ENCODE measurements at regions not wholly inside any gene's neighbourhood (a gene's known extent, or its start where the extent isn't known, plus 50 kb on each side); places are given as distances from the start of the nearest gene placed in this dataset.

- Mint-ChIP-seq H3K36me3 (peaks cover 0 to 8% (median 0%) of the 10 kb centered on the region in 5 donors), H3K9me3 (peaks cover 0 to 16% (median 3%) of the 10 kb centered on the region in 11 donors), H3K27ac (peak overlapping the region in 1 of 9 donors; percentile 49), H3K4me3 (peak overlapping the region in 6 of 10 donors; percentile 9 to 37 (median 27)), H3K27me3 (no peaks in the 10 kb centered on the region), H3K4me1 (peaks cover 10 to 20% (median 14%) of the 10 kb centered on the region in 7 donors)
- Histone ChIP-seq H3K4me1 (ENCODE audit: control insufficient read depth in 2 of 2, insufficient read depth in 2 of 2, low read length in 2 of 2) (peaks cover 0 to 6% of the 10 kb centered on the region in 2 donors), H3K4me3 (ENCODE audit: low read length) (no peak overlapping the region), H3K27ac (ENCODE audit: low read depth, low read length) (no peak overlapping the region), H3K36me3 (ENCODE audit: control insufficient read depth in 2 of 3, insufficient read depth in 3 of 3, low read length in 3 of 3) (no peaks in the 10 kb centered on the region), H3K9me3 (ENCODE audit: control insufficient read depth in 2 of 3, low read length in 3 of 3) (no peaks in the 10 kb centered on the region), H3K27me3 (ENCODE audit: control insufficient read depth in 2 of 2, insufficient read depth in 2 of 2, low read length in 2 of 2) (no peaks in the 10 kb centered on the region)
- POLR2A ChIA-PET, result interaction anchor here (0.5 to 1.9 kb wide), 7 partner anchors 11 to 207 kb away, joined by 3 to 8 read pairs (median 4); no protein-coding TSS in a partner anchor
- ATAC-seq, result no peak
- no peak for DNase-seq
- intact Hi-C loops (cut with micrococcal nuclease), result loop anchor here in 1 of 2 donors (2.0 kb wide), 1 partner anchor 24 kb away; no protein-coding TSS in a partner anchor
- CTCF ChIA-PET, result interaction anchor here (1.3 kb wide), 1 partner anchor 241 kb away, joined by 3 read pairs; no protein-coding TSS in a partner anchor
These were observed 122.0 kb downstream of the KLF13 start for GRCh38 chr15:31448635-31448979.

GRCh38 chr15:31452595-31453557 is 126.2 kb downstream of the KLF13 start:
- H3K4me3 Mint-ChIP-seq, result no peak overlapping the region
- Histone ChIP-seq H3K36me3 (ENCODE audit: control insufficient read depth in 2 of 3, insufficient read depth in 3 of 3, low read length in 3 of 3) (no peaks in the 10 kb centered on the region), H3K9me3 (ENCODE audit: control insufficient read depth in 2 of 3, low read length in 3 of 3) (no peaks in the 10 kb centered on the region), H3K4me3 (ENCODE audit: low read length) (no peak overlapping the region), H3K4me1 (ENCODE audit: control insufficient read depth in 2 of 2, insufficient read depth in 2 of 2, low read length in 2 of 2) (peaks cover 0 to 6% of the 10 kb centered on the region in 2 donors), H3K27ac (ENCODE audit: low read depth, low read length) (no peak overlapping the region), H3K27me3 (ENCODE audit: control insufficient read depth in 2 of 2, insufficient read depth in 2 of 2, low read length in 2 of 2) (no peaks in the 10 kb centered on the region)
- H3K27ac Mint-ChIP-seq, result peak overlapping the region in 2 of 9 donors; percentile 25 to 87
- peaks cover 0 to 20% (median 7%) of the 10 kb centered on the region in 5 donors for H3K36me3 Mint-ChIP-seq
- ChIA-PET CTCF (no interaction called here), POLR2A (interaction anchor here (0.6 kb wide), 1 partner anchor 95 kb away, joined by 3 read pairs; no protein-coding TSS in a partner anchor)
- H3K4me1 Mint-ChIP-seq, result peaks cover 9 to 40% (median 18%) of the 10 kb centered on the region in 7 donors
- DNase-seq (no peak), ATAC-seq (no peak)
- peaks cover 4 to 27% (median 10%) of the 10 kb centered on the region in 11 donors for H3K9me3 Mint-ChIP-seq
- H3K27me3 Mint-ChIP-seq, result no peaks in the 10 kb centered on the region
- intact Hi-C loops (cut with micrococcal nuclease), result no loop called here

GRCh38 chr15:31453558-31454318 is 127.1 kb downstream of the KLF13 start:
- H3K4me1 ChIP-seq (ENCODE audit: control insufficient read depth in 2 of 2, insufficient read depth in 2 of 2, low read length in 2 of 2), result peaks cover 0 to 2% of the 10 kb centered on the region in 2 donors
- ChIA-PET CTCF (no interaction called here), POLR2A (interaction anchor here (3.0 kb wide), 1 partner anchor 13 kb away, joined by 10 read pairs; no protein-coding TSS in a partner anchor)
- intact Hi-C loops (cut with micrococcal nuclease), result loop anchor here in 1 of 2 donors (2.0 kb wide), 1 partner anchor 17 kb away; no protein-coding TSS in a partner anchor
- peaks cover 4 to 27% (median 10%) of the 10 kb centered on the region in 11 donors for H3K9me3 Mint-ChIP-seq
- H3K27me3 Mint-ChIP-seq, result no peaks in the 10 kb centered on the region
- no peaks in the 10 kb centered on the region for H3K9me3 ChIP-seq (ENCODE audit: control insufficient read depth in 2 of 3, low read length in 3 of 3)
- DNase-seq (no peak), ATAC-seq (no peak)
- H3K36me3 Mint-ChIP-seq, result peaks cover 0 to 20% (median 7%) of the 10 kb centered on the region in 5 donors
- H3K4me3 Mint-ChIP-seq, result no peak overlapping the region
- H3K4me1 Mint-ChIP-seq, result peaks cover 1 to 32% (median 15%) of the 10 kb centered on the region in 7 donors
- peak overlapping the region in 2 of 9 donors; percentile 25 to 87 for H3K27ac Mint-ChIP-seq
- H3K27me3 ChIP-seq (ENCODE audit: control insufficient read depth in 2 of 2, insufficient read depth in 2 of 2, low read length in 2 of 2), result no peaks in the 10 kb centered on the region
- no peaks in the 10 kb centered on the region for H3K36me3 ChIP-seq (ENCODE audit: control insufficient read depth in 2 of 3, insufficient read depth in 3 of 3, low read length in 3 of 3)
- no peak overlapping the region for H3K4me3 ChIP-seq (ENCODE audit: low read length)
- no peak overlapping the region for H3K27ac ChIP-seq (ENCODE audit: low read depth, low read length)

GRCh38 chr15:31455499-31455898 is 128.9 kb downstream of the KLF13 start:
- no peaks in the 10 kb centered on the region for H3K9me3 ChIP-seq (ENCODE audit: control insufficient read depth in 2 of 3, low read length in 3 of 3)
- CTCF ChIA-PET, result interaction anchor here (1.1 to 1.4 kb wide), 3 partner anchors 15 to 90 kb away, joined by 3 to 4 read pairs (median 4); no protein-coding TSS in a partner anchor
- peaks cover 0 to 22% (median 7%) of the 10 kb centered on the region in 5 donors for H3K36me3 Mint-ChIP-seq
- H3K4me1 Mint-ChIP-seq, result peaks cover 5 to 33% (median 24%) of the 10 kb centered on the region in 7 donors
- H3K4me3 Mint-ChIP-seq, result peak overlapping the region in 1 of 10 donors; percentile 25
- H3K4me3 ChIP-seq (ENCODE audit: low read length), result no peak overlapping the region
- peaks cover 0 to 8% of the 10 kb centered on the region in 2 donors for H3K4me1 ChIP-seq (ENCODE audit: control insufficient read depth in 2 of 2, insufficient read depth in 2 of 2, low read length in 2 of 2)
- no peak overlapping the region for H3K27ac ChIP-seq (ENCODE audit: low read depth, low read length)
- H3K36me3 ChIP-seq (ENCODE audit: control insufficient read depth in 2 of 3, insufficient read depth in 3 of 3, low read length in 3 of 3), result no peaks in the 10 kb centered on the region
- no peaks in the 10 kb centered on the region for H3K27me3 ChIP-seq (ENCODE audit: control insufficient read depth in 2 of 2, insufficient read depth in 2 of 2, low read length in 2 of 2)
- H3K9me3 Mint-ChIP-seq, result peaks cover 4 to 21% (median 9%) of the 10 kb centered on the region in 11 donors
- H3K27ac Mint-ChIP-seq, result peak overlapping the region in 2 of 9 donors; percentile 54 to 68
- ATAC-seq (no peak), DNase-seq (no peak)
- H3K27me3 Mint-ChIP-seq, result no peaks in the 10 kb centered on the region
- intact Hi-C loops (cut with micrococcal nuclease), result loop anchor here in 1 of 2 donors (2.0 kb wide), 1 partner anchor 19 kb away; no protein-coding TSS in a partner anchor
- POLR2A ChIA-PET, result interaction anchor here (1.0 to 3.0 kb wide), 2 partner anchors 15 to 17 kb away, joined by 3 to 10 read pairs; no protein-coding TSS in a partner anchor

GRCh38 chr15:31456354-31457060 is 129.9 kb downstream of the KLF13 start:
- H3K4me1 Mint-ChIP-seq, result peaks cover 5 to 33% (median 28%) of the 10 kb centered on the region in 7 donors
- DNase-seq (no peak), ATAC-seq (no peak)
- intact Hi-C loops (cut with micrococcal nuclease), result no loop called here
- POLR2A ChIA-PET, result interaction anchor here (1.0 to 3.0 kb wide), 2 partner anchors 16 kb away, joined by 3 to 10 read pairs; no protein-coding TSS in a partner anchor
- no peak overlapping the region for H3K4me3 Mint-ChIP-seq
- Histone ChIP-seq H3K27ac (ENCODE audit: low read depth, low read length) (no peak overlapping the region), H3K4me1 (ENCODE audit: control insufficient read depth in 2 of 2, insufficient read depth in 2 of 2, low read length in 2 of 2) (peaks cover 0 to 8% of the 10 kb centered on the region in 2 donors), H3K27me3 (ENCODE audit: control insufficient read depth in 2 of 2, insufficient read depth in 2 of 2, low read length in 2 of 2) (no peaks in the 10 kb centered on the region), H3K4me3 (ENCODE audit: low read length) (no peak overlapping the region), H3K9me3 (ENCODE audit: control insufficient read depth in 2 of 3, low read length in 3 of 3) (no peaks in the 10 kb centered on the region), H3K36me3 (ENCODE audit: control insufficient read depth in 2 of 3, insufficient read depth in 3 of 3, low read length in 3 of 3) (no peaks in the 10 kb centered on the region)
- peaks cover 0 to 22% (median 7%) of the 10 kb centered on the region in 5 donors for H3K36me3 Mint-ChIP-seq
- H3K27me3 Mint-ChIP-seq, result no peaks in the 10 kb centered on the region
- peaks cover 3 to 15% (median 9%) of the 10 kb centered on the region in 11 donors for H3K9me3 Mint-ChIP-seq
- CTCF ChIA-PET, result interaction anchor here (0.8 to 1.4 kb wide), 2 partner anchors 91 to 256 kb away, joined by 3 to 4 read pairs; no protein-coding TSS in a partner anchor
- no peak overlapping the region for H3K27ac Mint-ChIP-seq
